Caki2 (cell line): ENCODE measurements at regions not wholly inside any gene's neighbourhood (a gene's known extent, or its start where the extent isn't known, plus 50 kb on each side); places are given as distances from the start of the nearest gene placed in this dataset.
"Not testable (repeated sequence)": the region's sequence is repeated elsewhere in the genome, so short reads cannot be mapped to it uniquely, and the experiment has no call there.

Experiments used
- DNase-seq: peaks from one replicate; pipeline ENCODE4 v3.0.0-alpha.2; 2015; ENCODE audit warnings: low read depth
- in situ Hi-C: cut with HindIII; loops from 2 replicates; pipeline ENCODE4 v1.10.0; 2016; ENCODE audit warnings: low sequenced_read_pairs, low pct_unique_long_range_greater_than_20kb, mixed read lengths

GRCh38 chr1:4165686-4166300 lies 265.7 kb upstream of the C1orf174 start:
- no peak for DNase-seq

GRCh38 chr1:4166713-4167112 lies 266.6 kb upstream of the C1orf174 start:
- DNase-seq: no peak
- in situ Hi-C loops: no loop called here

More at GRCh38 chr1:4165686-4166300, 265.7 kb upstream of the C1orf174 start:
- in situ Hi-C loops: no loop called here

GRCh38 chr1:4169991-4170390 lies 269.9 kb upstream of the C1orf174 start:
- in situ Hi-C loops: no loop called here
- no peak for DNase-seq

GRCh38 chr1:4170548-4171340 lies 270.7 kb upstream of the C1orf174 start:
- in situ Hi-C loops: no loop called here
- DNase-seq: no peak

- in situ Hi-C loops: no loop called here
- DNase-seq: no peak
Measured at GRCh38 chr1:4171480-4172450, 271.7 kb upstream of the C1orf174 start.

GRCh38 chr1:4172644-4173599 lies 272.9 kb upstream of the C1orf174 start:
- in situ Hi-C loops: no loop called here
- DNase-seq: no peak

GRCh38 chr1:4173731-4174130 lies 273.7 kb upstream of the C1orf174 start:
- in situ Hi-C loops: no loop called here
- DNase-seq: no peak

- in situ Hi-C loops: no loop called here
- no peak for DNase-seq
Measured at GRCh38 chr1:4174291-4175200, 274.5 kb upstream of the C1orf174 start.

- DNase-seq: no peak
- in situ Hi-C loops: no loop called here
Measured at GRCh38 chr1:4175566-4176405, 275.7 kb upstream of the C1orf174 start.

- DNase-seq: no peak
Measured at GRCh38 chr1:4176841-4177240, 276.8 kb upstream of the C1orf174 start.

GRCh38 chr1:4177425-4178150 lies 277.5 kb upstream of the C1orf174 start:
- DNase-seq: no peak
- in situ Hi-C loops: no loop called here

More at GRCh38 chr1:4176841-4177240, 276.8 kb upstream of the C1orf174 start:
- in situ Hi-C loops: no loop called here

GRCh38 chr1:4178501-4179113 lies 278.5 kb upstream of the C1orf174 start:
- no peak for DNase-seq
- in situ Hi-C loops: no loop called here

GRCh38 chr1:4179914-4180735 lies 280.1 kb upstream of the C1orf174 start:
- DNase-seq: no peak
- in situ Hi-C loops: no loop called here

- in situ Hi-C loops: not testable (repeated sequence)
Measured at GRCh38 chr1:4186486-4186885, 286.4 kb upstream of the C1orf174 start.

More at GRCh38 chr1:4186486-4186885, 286.4 kb upstream of the C1orf174 start:
- not testable (repeated sequence) for DNase-seq
